ENCODE measurements at regions not wholly inside any gene's neighbourhood (a gene's known extent, or its start where the extent isn't known, plus 50 kb on each side); places are given as distances from the start of the nearest gene placed in this dataset.

- TF ChIP-seq ZNF274 (IDR thresholded peaks at IDR 0.05; ENCODE audit: low read depth, low read length) (no peak), YY1 (IDR thresholded peaks at IDR 0.05; ENCODE audit: insufficient read depth, insufficient read length) (no peak), SUZ12 (IDR thresholded peaks at IDR 0.05; ENCODE audit: extremely low read depth, insufficient read depth, insufficient read length) (no peak)
These were observed 914.4 kb upstream of the TENM4 start for GRCh38 chr11:80355251-80355650.
